Stimulated activated CD8-positive, alpha-beta memory T cell treated with anti-CD3 and anti-CD28 coated beads, Interleukin-7, amount 100 ng/mL, for 24 hours (primary cell): ENCODE measurements at regions not wholly inside any gene's neighbourhood (a gene's known extent, or its start where the extent isn't known, plus 50 kb on each side); places are given as distances from the start of the nearest gene placed in this dataset.
"Not testable (repeated sequence)": the region's sequence is repeated elsewhere in the genome, so short reads cannot be mapped to it uniquely, and the experiment has no call there.

Experiments used
- DNase-seq: peaks from one replicate; pipeline ENCODE4 v3.0.0-alpha.2; 2020; ENCODE audit warnings: low read depth

GRCh38 chr6:113049190-113049589 lies 702.1 kb downstream of the RFPL4B start:
- no peak for DNase-seq

GRCh38 chr6:113050010-113050858 lies 703.1 kb downstream of the RFPL4B start:
- no peak for DNase-seq

DNA sequence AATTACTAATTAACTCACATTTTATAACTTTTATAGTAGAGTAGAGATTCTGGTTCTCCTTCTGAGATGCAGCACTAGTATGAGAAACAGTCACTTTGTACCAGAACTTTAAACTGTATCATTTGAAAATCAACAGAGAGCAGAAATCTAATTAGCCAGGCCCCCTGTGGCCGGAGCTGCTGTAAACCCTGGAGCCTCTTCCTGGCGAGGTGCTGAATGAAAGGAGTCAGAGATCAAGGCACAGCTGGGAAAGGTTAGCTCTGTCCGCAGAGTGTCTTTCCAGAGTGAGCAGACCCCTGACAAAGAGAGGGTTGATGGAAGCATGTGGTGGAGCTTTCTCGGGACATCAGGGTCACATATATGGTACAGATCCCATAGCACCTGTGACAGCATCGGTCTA lies 703.8 kb downstream of the RFPL4B start:
- no peak for DNase-seq

- no peak for DNase-seq
Measured at GRCh38 chr6:113052506-113052905, 705.4 kb downstream of the RFPL4B start.

- DNase-seq = no peak
Measured at GRCh38 chr6:113055061-113055460, 707.9 kb downstream of the RFPL4B start.

DNA sequence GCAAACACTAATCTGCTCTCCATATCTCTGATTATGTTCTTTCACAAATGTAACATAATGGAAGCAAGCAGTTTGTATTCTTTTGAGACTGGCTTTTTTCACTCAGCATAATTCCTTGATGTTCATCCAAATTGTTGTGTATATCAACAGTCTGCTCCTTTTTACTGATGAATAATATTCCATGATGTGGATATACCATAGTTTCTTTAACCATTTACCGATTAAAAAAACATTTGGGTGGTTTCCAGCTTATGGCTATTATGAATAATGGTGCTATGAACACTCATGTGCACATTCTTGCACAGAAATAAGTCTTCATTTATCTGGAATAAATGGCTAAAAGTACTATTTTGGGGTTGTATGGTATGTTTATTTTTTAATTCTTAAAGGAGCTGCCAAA lies 708.9 kb downstream of the RFPL4B start:
- DNase-seq = no peak

DNA sequence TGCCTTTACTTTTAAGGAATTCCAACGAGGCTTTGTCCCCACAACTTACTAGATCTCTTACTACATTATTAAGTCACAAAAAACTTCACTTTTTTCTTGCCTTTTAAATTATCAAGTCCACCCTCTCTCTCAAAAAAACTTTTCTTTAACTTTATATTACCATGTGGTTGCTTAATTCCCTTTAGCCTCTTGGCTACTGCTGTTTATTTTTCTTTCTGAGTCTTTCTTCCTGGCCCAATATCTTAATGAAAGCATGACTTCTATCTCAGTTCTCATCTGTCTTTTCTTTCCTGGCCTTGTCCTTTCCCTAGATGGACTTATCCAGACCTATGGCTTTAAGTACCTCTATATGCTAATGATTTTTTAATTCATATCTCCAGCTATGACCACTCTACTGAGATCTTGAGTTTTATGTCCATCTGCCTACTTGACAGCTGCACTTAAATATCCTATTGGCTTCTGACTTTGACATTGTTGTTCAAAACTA lies 710.5 kb downstream of the RFPL4B start:
- DNase-seq = no peak

- DNase-seq = no peak
Measured at GRCh38 chr6:113060664-113061063, 713.5 kb downstream of the RFPL4B start.

GRCh38 chr6:113065611-113066010 lies 718.5 kb downstream of the RFPL4B start:
- DNase-seq = no peak

- no peak for DNase-seq
Measured at GRCh38 chr6:113067612-113068275, 720.6 kb downstream of the RFPL4B start.

- DNase-seq = no peak
Measured at GRCh38 chr6:113068570-113068969, 721.4 kb downstream of the RFPL4B start.

DNA sequence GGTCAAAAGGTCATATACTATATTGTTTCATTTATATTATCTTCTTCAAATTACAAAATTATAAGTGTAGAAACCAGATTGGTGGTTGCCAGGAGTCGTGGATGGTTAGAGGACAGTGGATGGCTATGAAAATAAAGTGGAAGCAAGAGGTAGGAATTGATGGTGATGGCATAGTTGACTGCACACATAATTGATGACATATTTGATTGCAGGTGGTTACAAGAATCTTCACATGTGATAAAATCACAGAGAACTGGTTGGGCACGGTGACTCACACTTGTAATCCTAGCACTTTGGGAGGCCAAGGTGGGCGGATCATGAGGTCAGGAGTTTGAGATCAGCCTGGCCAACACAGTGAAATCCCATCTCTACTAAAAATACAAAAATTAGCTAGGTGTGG lies 723.6 kb downstream of the RFPL4B start:
- DNase-seq = not testable (repeated sequence)

- no peak for DNase-seq
Measured at GRCh38 chr6:113073611-113074191, 726.6 kb downstream of the RFPL4B start.

- DNase-seq = no peak
Measured at GRCh38 chr6:113076116-113076515, 729.0 kb downstream of the RFPL4B start.

DNA sequence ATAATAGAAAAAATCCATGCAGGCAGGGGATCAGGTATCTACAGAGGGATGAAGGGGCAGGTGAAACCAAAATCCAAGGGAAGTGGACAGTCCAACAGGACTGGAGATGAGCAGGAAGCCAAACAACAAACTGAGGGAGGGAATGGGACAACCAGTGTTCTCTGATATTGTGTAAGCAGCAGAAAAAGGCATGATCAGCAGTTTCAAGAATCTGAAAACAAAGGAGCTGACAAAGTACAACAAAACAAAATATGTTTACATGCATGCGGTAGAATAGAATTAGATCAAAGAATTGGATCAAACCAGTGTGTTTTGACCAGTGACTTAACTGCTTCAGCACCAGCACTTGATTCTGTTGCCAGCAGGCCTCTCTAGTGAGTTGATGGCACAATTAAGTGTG lies 729.7 kb downstream of the RFPL4B start:
- DNase-seq = no peak

DNA sequence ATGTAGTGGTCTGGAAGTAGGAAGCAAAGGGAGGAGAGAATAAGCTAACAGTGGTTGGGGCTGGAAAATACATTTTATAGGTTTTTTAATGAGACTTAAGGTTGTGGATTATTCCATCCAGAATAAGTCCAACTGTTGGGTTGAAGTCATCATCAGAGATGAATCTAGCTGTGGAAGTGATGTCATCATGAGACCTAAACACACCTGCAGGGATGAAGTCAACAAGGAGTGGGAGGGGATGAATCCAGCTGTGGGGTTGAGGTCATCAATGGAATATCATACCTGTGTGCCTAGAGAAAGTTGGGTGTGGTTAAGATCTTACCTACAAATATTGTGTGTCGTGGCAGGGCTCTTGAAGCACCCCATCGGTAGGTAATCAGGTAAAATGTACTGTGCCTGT lies 730.7 kb downstream of the RFPL4B start:
- no peak for DNase-seq

DNA sequence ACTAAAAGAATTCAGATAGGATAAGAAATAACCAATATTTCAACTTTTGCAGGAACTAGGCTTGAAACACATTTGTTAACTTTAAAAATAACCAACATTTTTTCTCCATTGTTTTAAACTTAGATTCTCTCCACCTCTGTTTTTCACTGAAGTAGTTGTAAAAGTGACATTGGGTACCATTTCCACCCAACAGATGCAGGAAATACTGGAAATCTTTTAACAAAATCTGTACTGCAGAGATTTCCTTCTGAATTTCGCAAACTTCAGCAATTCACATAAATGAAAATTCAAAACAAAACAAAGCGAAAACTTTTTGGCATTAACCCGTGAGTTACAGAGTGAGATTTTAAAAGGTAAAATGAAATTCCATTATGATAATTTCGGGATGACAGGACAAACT lies 731.7 kb downstream of the RFPL4B start:
- DNase-seq = no peak

DNA sequence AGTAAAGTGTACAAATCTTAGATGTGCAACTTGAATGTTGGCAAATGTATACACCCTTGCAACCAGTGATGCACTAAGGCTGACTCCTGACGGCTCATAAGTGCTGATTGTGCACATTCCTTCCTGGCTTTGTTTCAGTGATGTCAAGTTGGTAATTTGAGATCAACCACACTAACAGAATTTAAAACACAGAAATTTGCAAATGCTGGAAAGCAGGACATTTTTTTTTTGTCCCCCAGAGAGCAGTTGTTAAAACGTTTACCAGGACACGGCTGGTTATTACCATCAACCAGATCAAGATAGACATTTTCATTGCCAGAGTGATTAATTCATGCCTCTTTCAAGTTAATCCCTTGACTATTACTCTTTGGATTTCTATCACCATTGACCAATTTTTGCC lies 735.6 kb downstream of the RFPL4B start:
- DNase-seq = no peak

DNA sequence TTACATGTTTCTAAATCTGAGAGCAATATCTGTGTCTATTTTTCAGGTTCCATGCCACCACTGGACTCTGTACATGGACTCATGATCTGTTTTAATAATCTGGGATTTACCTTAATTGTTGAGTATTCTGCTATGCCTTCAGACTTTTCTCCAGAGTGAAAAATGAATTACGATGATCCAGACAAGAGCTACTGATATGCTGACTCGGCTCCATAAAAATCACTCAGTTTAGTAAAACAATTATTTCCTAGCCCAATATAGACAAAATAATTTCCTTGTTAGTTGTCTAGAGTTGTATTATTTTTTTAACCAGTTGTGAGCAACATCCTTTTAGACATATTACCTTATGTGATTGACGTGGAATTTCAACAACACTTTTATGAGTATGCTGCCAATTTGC lies 736.8 kb downstream of the RFPL4B start:
- DNase-seq = no peak

DNA sequence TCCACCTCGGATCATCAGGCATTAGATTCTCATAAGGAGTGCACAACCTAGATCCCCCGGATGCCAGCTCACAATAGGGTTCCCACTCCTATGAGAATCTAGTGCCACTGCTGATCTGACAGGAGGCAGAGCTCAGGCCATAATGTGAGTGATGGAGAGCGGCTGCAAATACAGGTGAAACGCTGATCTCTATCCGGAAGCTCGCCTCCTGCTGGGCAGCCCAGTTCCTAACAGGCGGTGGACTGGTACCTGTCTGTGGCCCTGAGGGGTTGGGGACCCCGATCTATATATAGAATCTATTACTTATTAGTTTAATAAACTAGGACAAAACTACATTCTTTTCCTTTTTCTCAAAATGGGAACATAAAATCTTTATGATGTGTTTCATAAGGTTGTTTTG lies 741.9 kb downstream of the RFPL4B start:
- DNase-seq = no peak

- no peak for DNase-seq
Measured at GRCh38 chr6:113092795-113093194, 745.7 kb downstream of the RFPL4B start.

DNA sequence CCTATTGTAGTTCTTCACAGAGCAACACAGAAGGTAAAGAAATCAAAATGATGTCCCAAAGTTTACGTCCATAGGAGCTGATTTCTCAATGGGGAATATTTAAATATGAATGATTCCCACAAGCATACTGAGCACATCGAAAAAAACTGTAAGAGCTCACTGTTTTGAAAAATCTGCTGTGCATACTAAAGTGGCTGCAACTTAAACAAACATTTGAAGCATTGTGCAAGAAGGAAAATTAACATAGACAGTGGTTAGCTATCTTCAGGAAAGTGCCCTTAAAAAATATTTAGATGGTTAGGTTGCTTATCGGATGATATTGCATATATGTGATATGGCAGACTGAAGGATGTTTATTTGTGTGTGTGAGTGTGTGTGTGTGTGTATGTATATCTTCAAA lies 747.6 kb downstream of the RFPL4B start:
- DNase-seq = no peak

- DNase-seq = no peak
Measured at GRCh38 chr6:113095841-113096240, 748.7 kb downstream of the RFPL4B start.
